IMR-90 (cell line): ENCODE measurements at regions not wholly inside any gene's neighbourhood (a gene's known extent, or its start where the extent isn't known, plus 50 kb on each side); places are given as distances from the start of the nearest gene placed in this dataset.
A peak's percentile ranks its signal among the peaks of the same experiment; 100 is the strongest.

ENCODE experiments used
- ATAC-seq: fragments of 200-7000 bp; cut with Tn5 transposase; 2 replicates; pipeline ENCODE4 v1.9.1; 2020; ENCODE audit warnings: low read depth, mild to moderate bottlenecking, moderate library complexity
- BruUV-seq: library from RNA; stranded (reverse); fragments of 400-500 nt; replicated peaks from 2 replicates; lab custom pipeline; 2021; lab: Mats Ljungman, UMichigan
- CTCF ChIA-PET: fragments of 300-600 bp; formaldehyde crosslinking; extraction: SDS; loops from one replicate; lab custom pipeline; 2021; ENCODE audit warnings: antibody characterized with exemption; lab: Yijun Ruan, JAX
- POLR2A ChIA-PET: fragments of 300-600 bp; sonication (Branson Sonifier 250); formaldehyde crosslinking; loops from one replicate; lab custom pipeline; 2022; ENCODE audit warnings: antibody characterized with exemption; ENCODE audit not compliant: unreplicated experiment; lab: Charles Lee
- DNase-seq: peaks from one replicate; pipeline ENCODE4 v3.0.0; 2013
- H2AFZ ChIP-seq: replicated peaks from 2 replicates; pipeline ENCODE3; 2013; ENCODE audit warnings: low read length, mild to moderate bottlenecking; ENCODE audit not compliant: poor library complexity
- H2AK5ac ChIP-seq: 2 replicates; pipeline ENCODE4 v1.6.1; 2013; ENCODE audit warnings: low read depth, low read length, inconsistent platforms
- H2AK9ac ChIP-seq: replicated peaks from 2 replicates; pipeline ENCODE3; 2013; ENCODE audit warnings: mild to moderate bottlenecking, low read depth, low read length, moderate library complexity; ENCODE audit not compliant: poor library complexity
- H2BK120ac ChIP-seq: 2 replicates; pipeline ENCODE4 v1.6.1; 2013; ENCODE audit warnings: low read depth, low read length, inconsistent platforms
- H2BK15ac ChIP-seq: 3 replicates; pipeline ENCODE4 v1.6.1; 2013; ENCODE audit warnings: low read depth, low read length, inconsistent platforms
- H2BK20ac ChIP-seq: 2 replicates; pipeline ENCODE4 v1.6.1; 2013; ENCODE audit warnings: low read depth, mild to moderate bottlenecking, inconsistent platforms, low read length, moderate library complexity
- H2BK5ac ChIP-seq: 2 replicates; pipeline ENCODE4 v1.6.1; 2013; ENCODE audit warnings: mild to moderate bottlenecking, low read depth, low read length, inconsistent platforms; ENCODE audit not compliant: poor library complexity, severe bottlenecking
- H3K14ac ChIP-seq: replicated peaks from 2 replicates; pipeline ENCODE4 v1.6.1; 2013; ENCODE audit warnings: low read depth, low read length, inconsistent platforms
- H3K18ac ChIP-seq: 2 replicates; pipeline ENCODE4 v1.6.1; 2013; ENCODE audit warnings: low read depth, low read length, control low read depth
- H3K23ac ChIP-seq: 2 replicates; pipeline ENCODE4 v1.6.1; 2013; ENCODE audit warnings: low read depth, low read length, inconsistent platforms
- H3K27ac ChIP-seq: 2 replicates; pipeline ENCODE4 v1.5.1; 2013; ENCODE audit warnings: mild to moderate bottlenecking, control low read depth, low read length; ENCODE audit not compliant: insufficient read depth
- H3K27me3 ChIP-seq: 2 replicates; pipeline ENCODE4 v1.6.1; 2013; ENCODE audit warnings: low read length; ENCODE audit not compliant: control insufficient read depth, insufficient read depth
- H3K36me3 ChIP-seq: 2 replicates; pipeline ENCODE4 v1.6.1; 2013; ENCODE audit warnings: low read length, mixed read lengths; ENCODE audit not compliant: control insufficient read depth, insufficient read depth
- H3K4ac ChIP-seq: 2 replicates; pipeline ENCODE4 v1.6.1; 2013; ENCODE audit warnings: low read depth, low read length, inconsistent platforms
- H3K4me1 ChIP-seq: 2 replicates; pipeline ENCODE4 v1.6.1; 2013; ENCODE audit warnings: low read length, mixed read lengths; ENCODE audit not compliant: control insufficient read depth, insufficient read depth
- H3K4me2 ChIP-seq: 2 replicates; pipeline ENCODE4 v1.6.1; 2013; ENCODE audit warnings: low read depth, mild to moderate bottlenecking, control low read depth, low read length, moderate library complexity
- H3K4me3 ChIP-seq: 2 replicates; pipeline ENCODE4 v1.5.1; 2013; ENCODE audit warnings: low read depth, mild to moderate bottlenecking, control low read depth, low read length, moderate library complexity; ENCODE audit not compliant: insufficient read depth
- H3K56ac ChIP-seq: 2 replicates; pipeline ENCODE4 v1.6.1; 2013; ENCODE audit warnings: low read length, inconsistent platforms; ENCODE audit not compliant: insufficient read depth; ENCODE audit errors: extremely low read depth
- H3K79me1 ChIP-seq, 2 experiments: 2 replicates each; pipeline ENCODE4 v1.6.1; 2013; ENCODE audit warnings: low read length in 2 of 2, inconsistent platforms in 1 of 2, low read depth in 1 of 2
- H3K9ac ChIP-seq: 2 replicates; pipeline ENCODE4 v1.6.1; 2013; ENCODE audit warnings: low read depth, low read length, control low read depth
- H3K9me1 ChIP-seq: 2 replicates; pipeline ENCODE4 v1.6.1; 2013; ENCODE audit warnings: low read length, inconsistent platforms; ENCODE audit not compliant: insufficient read depth
- H3K9me3 ChIP-seq: 2 replicates; pipeline ENCODE4 v1.6.1; 2013; ENCODE audit warnings: low read length; ENCODE audit not compliant: control insufficient read depth, insufficient read depth
- H4K20me1 ChIP-seq: 2 replicates; pipeline ENCODE4 v1.6.1; 2013; ENCODE audit warnings: low read length, inconsistent platforms; ENCODE audit not compliant: insufficient read depth
- H4K5ac ChIP-seq: 2 replicates; pipeline ENCODE4 v1.6.1; 2013; ENCODE audit warnings: mild to moderate bottlenecking, low read depth, low read length, control low read depth
- H4K8ac ChIP-seq, 2 experiments: 2 replicates each; pipeline ENCODE4 v1.6.1; 2013; ENCODE audit warnings: low read depth in 2 of 2, low read length in 2 of 2, control low read depth in 1 of 2, inconsistent platforms in 1 of 2
- H4K91ac ChIP-seq: 2 replicates; pipeline ENCODE4 v1.6.1; 2013; ENCODE audit warnings: low read depth, low read length, inconsistent platforms; ENCODE audit not compliant: insufficient read depth
- BHLHE40 ChIP-seq: fragments of 150-350 bp; IDR thresholded peaks from 2 replicates; pipeline ENCODE4 v1.6.1; 2016; ENCODE audit warnings: mild to moderate bottlenecking, low read depth, low read length
- CEBPB ChIP-seq: IDR thresholded peaks from 2 replicates; pipeline ENCODE4 v1.6.1; 2012; ENCODE audit warnings: low read depth, low read length, improper control_type of control experiment
- CHD1 ChIP-seq: IDR thresholded peaks from 2 replicates; pipeline ENCODE4 v1.6.1; 2012; ENCODE audit warnings: low read depth, low read length, improper control_type of control experiment
- CTCF ChIP-seq: conservative IDR thresholded peaks from 2 replicates; pipeline ENCODE4 v1.5.1; 2012; ENCODE audit warnings: mild to moderate bottlenecking, low read depth, low read length, improper control_type of control experiment
- ELK1 ChIP-seq: fragments of 150-350 bp; IDR thresholded peaks from 2 replicates; pipeline ENCODE4 v1.6.1; 2016; ENCODE audit warnings: low read depth, mild to moderate bottlenecking, low read length, moderate library complexity, borderline replicate concordance
- FOS ChIP-seq: fragments of 150-350 bp; IDR thresholded peaks from 2 replicates; pipeline ENCODE4 v1.6.1; 2016; ENCODE audit warnings: low read depth, low read length
- MAFK ChIP-seq: IDR thresholded peaks from 2 replicates; pipeline ENCODE4 v1.6.1; 2012; ENCODE audit warnings: low read depth, low read length, improper control_type of control experiment
- MAZ ChIP-seq: IDR thresholded peaks from 2 replicates; pipeline ENCODE4 v1.6.1; 2012; ENCODE audit warnings: low read depth, mild to moderate bottlenecking, low read length, improper control_type of control experiment, moderate library complexity, borderline replicate concordance
- MXI1 ChIP-seq: IDR thresholded peaks from 2 replicates; pipeline ENCODE4 v1.6.1; 2012; ENCODE audit warnings: low read depth, mild to moderate bottlenecking, low read length, moderate library complexity, borderline replicate concordance
- NFE2L2 ChIP-seq: fragments of 150-350 bp; IDR thresholded peaks from 2 replicates; pipeline ENCODE4 v1.6.1; 2016; ENCODE audit warnings: low read depth, mild to moderate bottlenecking, low read length
- POLR2A ChIP-seq: IDR thresholded peaks from 2 replicates; pipeline ENCODE4 v1.6.1; 2012; ENCODE audit warnings: mild to moderate bottlenecking, low read depth, low read length
- RAD21 ChIP-seq: IDR thresholded peaks from 2 replicates; pipeline ENCODE4 v1.6.1; 2012; ENCODE audit warnings: low read length, improper control_type of control experiment
- RCOR1 ChIP-seq: IDR thresholded peaks from 2 replicates; pipeline ENCODE4 v1.6.1; 2012; ENCODE audit warnings: mild to moderate bottlenecking, low read length, improper control_type of control experiment; ENCODE audit not compliant: insufficient replicate concordance
- RFX5 ChIP-seq: IDR thresholded peaks from 2 replicates; pipeline ENCODE4 v1.8.0; 2012; ENCODE audit warnings: low read depth, mild to moderate bottlenecking, low read length, moderate library complexity
- SMC3 ChIP-seq: fragments of 150-350 bp; IDR thresholded peaks from 2 replicates; pipeline ENCODE4 v1.6.1; 2016; ENCODE audit warnings: low read depth, mild to moderate bottlenecking, antibody characterized with exemption, low read length, moderate library complexity
- USF2 ChIP-seq: fragments of 150-350 bp; IDR thresholded peaks from 2 replicates; pipeline ENCODE4 v1.6.1; 2017; ENCODE audit warnings: mild to moderate bottlenecking, antibody characterized with exemption, low read length, low read depth
- WGBS, 2 experiments: methylation state at CpG; one replicate each; pipeline versions ENCODE4 v1.1.5 to v1.1.7; 2013; ENCODE audit warnings: missing lambda C conversion rate in 2 of 2; ENCODE audit not compliant: insufficient read length in 1 of 2; ENCODE audit errors: extremely low coverage in 2 of 2; 5-methylcytosine and 5-hydroxymethylcytosine counted together
- dilution Hi-C: fragments of 300-500 bp; cut with HindIII; formaldehyde crosslinking; loops from one replicate; pipeline ENCODE4 v1.14.3; 2018; ENCODE audit warnings: low sequenced_read_pairs; ENCODE audit not compliant: unreplicated experiment
- in situ Hi-C: fragments of 300-500 bp; cut with MboI; formaldehyde crosslinking; loops from 3 replicates; pipeline ENCODE4 v1.14.3; 2019; ENCODE audit warnings: low sequenced_read_pairs, inconsistent platforms, mixed read lengths
- intact Hi-C: fragments of 100-400 bp; cut with micrococcal nuclease; formaldehyde crosslinking; loops from 2 replicates; pipeline ENCODE4 v1.10.0; 2022

DNA sequence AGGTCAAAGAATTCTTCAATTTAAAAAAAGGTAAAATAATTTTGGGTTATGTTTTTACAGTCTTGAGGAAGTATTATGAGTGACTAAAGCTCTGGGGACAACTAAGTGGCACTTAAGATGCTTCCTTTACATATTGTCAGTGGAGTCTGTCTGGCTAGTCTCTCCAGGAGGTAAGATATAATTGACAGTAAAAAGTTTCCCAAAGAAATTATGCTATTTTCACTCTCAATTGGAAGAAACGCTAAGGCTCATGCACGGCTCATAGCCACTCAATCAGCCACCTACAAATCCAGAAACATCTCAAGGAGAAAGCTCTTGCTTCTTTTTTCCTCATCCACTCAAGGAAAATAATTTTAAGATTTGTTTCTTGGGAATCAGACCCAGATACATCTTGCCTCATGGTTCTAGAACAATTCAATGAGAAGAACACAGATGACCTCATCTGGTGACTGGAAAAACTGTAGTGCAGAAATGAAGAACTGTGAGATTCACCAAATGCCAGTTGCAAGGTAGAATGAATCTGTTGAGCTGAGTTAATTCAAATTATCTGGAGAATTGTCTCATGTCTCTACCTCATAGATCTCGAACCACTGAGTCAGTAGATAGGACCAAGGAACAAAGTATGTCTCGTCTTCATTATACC, 252.9 kb downstream of the TPBG start:
- H2BK5ac ChIP-seq = no peak overlapping the region
- H3K27me3 ChIP-seq = no peaks in the 10 kb centered on the region
- no peak overlapping the region for H3K4me3 ChIP-seq
- H3K4me2 ChIP-seq = no peak overlapping the region
- dilution Hi-C loops = no loop called here
- H2AK5ac ChIP-seq = no peak overlapping the region
- H4K20me1 ChIP-seq = no peaks in the 10 kb centered on the region
- no peak overlapping the region for H2AK9ac ChIP-seq
- DNase-seq (peak; percentile 2), ATAC-seq (no peak)
- POLR2A ChIA-PET = no interaction called here
- H3K36me3 ChIP-seq = no peaks in the 10 kb centered on the region
- H3K18ac ChIP-seq = no peak overlapping the region
- H4K5ac ChIP-seq = no peak overlapping the region
- H3K23ac ChIP-seq = no peak overlapping the region
- H2BK15ac ChIP-seq = no peak overlapping the region
- intact Hi-C loops = loop anchor here (2.0 kb wide), 2 partner anchors 346 to 364 kb away; no protein-coding TSS in a partner anchor
- no peaks in the 10 kb centered on the region for H3K9me3 ChIP-seq
- in situ Hi-C loops = no loop called here
- no peak overlapping the region for H2BK120ac ChIP-seq
- H2AFZ ChIP-seq = no peak overlapping the region
- H3K27ac ChIP-seq = no peak overlapping the region
- H3K14ac ChIP-seq = no peak overlapping the region
- no peaks in the 10 kb centered on the region for H3K4me1 ChIP-seq
- no peak overlapping the region for H4K91ac ChIP-seq
- BruUV-seq = no TSS peak
- no peak overlapping the region for H2BK20ac ChIP-seq
- H3K4ac ChIP-seq = no peak overlapping the region
- no peaks in the 10 kb centered on the region for H3K79me1 ChIP-seq
- WGBS, 2 experiments = no CpG with 5 or more reads among the region's 4 CpGs
- CTCF ChIA-PET = interaction anchor here (0.6 to 1.0 kb wide), 2 partner anchors 9 to 293 kb away, joined by 3 to 4 read pairs; no protein-coding TSS in a partner anchor
- no peak for TF ChIP-seq FOS
- TF ChIP-seq ELK1 = no peak
- TF ChIP-seq SMC3 = peak; percentile 23; the same call in 1 of the 2 replicates
- TF ChIP-seq NFE2L2 = no peak
- no peak for TF ChIP-seq CHD1
- TF ChIP-seq MAFK = no peak
- no peak for TF ChIP-seq USF2
- TF ChIP-seq BHLHE40 = no peak
- TF ChIP-seq MAZ = no peak
- TF ChIP-seq CEBPB = no peak
- TF ChIP-seq RFX5 = no peak
- TF ChIP-seq CTCF = peak; percentile 26; the same call in 1 of the 2 replicates
- no peak for TF ChIP-seq MXI1
- TF ChIP-seq POLR2A = no peak
- TF ChIP-seq RCOR1 = no peak
- peak; percentile 37 for TF ChIP-seq RAD21
- no peak overlapping the region for H3K9ac ChIP-seq
- H4K8ac ChIP-seq = no peak overlapping the region
- no peak overlapping the region for H3K56ac ChIP-seq
- H3K9me1 ChIP-seq = no peaks in the 10 kb centered on the region
